Suprapubic skin (tissue), 3 donors: ENCODE measurements at regions not wholly inside any gene's neighbourhood (a gene's known extent, or its start where the extent isn't known, plus 50 kb on each side); places are given as distances from the start of the nearest gene placed in this dataset.
"Not testable (repeated sequence)": the region's sequence is repeated elsewhere in the genome, so short reads cannot be mapped to it uniquely, and the experiment has no call there.

ENCODE experiments used
- EP300 ChIP-seq: sonication (generic); formaldehyde crosslinking; IDR thresholded peaks from one replicate; pipeline ENCODE4 v1.6.1; 2017; ENCODE audit warnings: antibody characterized with exemption
- TF ChIP-seq, protein P1 (sequence below), 2 donors: fragments of 200-600 bp in 1 of 2; fragments of 450-650 bp in 1 of 2; sonication (generic) in 1 of 2; IDR thresholded peaks; one replicate each; pipeline ENCODE4 v1.5.1; 2016 to 2019; ENCODE audit warnings: antibody characterized with exemption in 2 of 2, mild to moderate bottlenecking in 1 of 2, moderate library complexity in 1 of 2

DNA sequence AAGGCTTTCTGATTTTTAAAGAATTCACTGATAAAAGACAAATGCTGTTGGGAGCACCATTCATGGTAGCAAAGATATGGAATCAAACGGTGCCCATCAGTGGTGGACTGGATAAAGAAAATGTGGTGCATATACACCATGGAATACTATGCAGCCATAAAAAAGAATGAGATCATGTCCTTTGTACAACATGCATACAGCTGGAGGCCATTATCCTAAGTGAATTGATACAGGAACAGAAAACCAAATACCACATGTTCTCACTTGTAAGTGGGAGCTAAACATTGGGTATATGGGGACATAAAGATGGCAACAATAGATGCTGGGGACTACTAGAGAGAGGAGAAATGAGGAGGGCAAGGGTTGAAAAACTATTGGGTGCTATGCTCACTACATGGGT lies 68.8 kb upstream of the MPP7 start:
- not testable (repeated sequence) for TF ChIP-seq EP300
- TF ChIP-seq, protein P1, sequence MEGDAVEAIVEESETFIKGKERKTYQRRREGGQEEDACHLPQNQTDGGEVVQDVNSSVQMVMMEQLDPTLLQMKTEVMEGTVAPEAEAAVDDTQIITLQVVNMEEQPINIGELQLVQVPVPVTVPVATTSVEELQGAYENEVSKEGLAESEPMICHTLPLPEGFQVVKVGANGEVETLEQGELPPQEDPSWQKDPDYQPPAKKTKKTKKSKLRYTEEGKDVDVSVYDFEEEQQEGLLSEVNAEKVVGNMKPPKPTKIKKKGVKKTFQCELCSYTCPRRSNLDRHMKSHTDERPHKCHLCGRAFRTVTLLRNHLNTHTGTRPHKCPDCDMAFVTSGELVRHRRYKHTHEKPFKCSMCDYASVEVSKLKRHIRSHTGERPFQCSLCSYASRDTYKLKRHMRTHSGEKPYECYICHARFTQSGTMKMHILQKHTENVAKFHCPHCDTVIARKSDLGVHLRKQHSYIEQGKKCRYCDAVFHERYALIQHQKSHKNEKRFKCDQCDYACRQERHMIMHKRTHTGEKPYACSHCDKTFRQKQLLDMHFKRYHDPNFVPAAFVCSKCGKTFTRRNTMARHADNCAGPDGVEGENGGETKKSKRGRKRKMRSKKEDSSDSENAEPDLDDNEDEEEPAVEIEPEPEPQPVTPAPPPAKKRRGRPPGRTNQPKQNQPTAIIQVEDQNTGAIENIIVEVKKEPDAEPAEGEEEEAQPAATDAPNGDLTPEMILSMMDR (IDR thresholded peaks at IDR 0.05), result not testable (repeated sequence)
